DOHH2 (cell line): ENCODE measurements at regions not wholly inside any gene's neighbourhood (a gene's known extent, or its start where the extent isn't known, plus 50 kb on each side); places are given as distances from the start of the nearest gene placed in this dataset.

Experiments used
- EZH2phosphoT487 ChIP-seq: fragments of 200-600 bp; sonication (generic); IDR thresholded peaks from 2 replicates; pipeline ENCODE4 v1.6.1; 2017; ENCODE audit warnings: borderline replicate concordance, mild to moderate bottlenecking, antibody characterized with exemption, low read length, moderate library complexity, mixed read lengths
- TF ChIP-seq, protein P1 (sequence below): fragments of 200-600 bp; sonication (generic); IDR thresholded peaks from one replicate; pipeline ENCODE4 v1.5.1; 2014; ENCODE audit warnings: antibody characterized with exemption, mild to moderate bottlenecking, low read depth, low read length; ENCODE audit not compliant: poor library complexity, severe bottlenecking

DNA sequence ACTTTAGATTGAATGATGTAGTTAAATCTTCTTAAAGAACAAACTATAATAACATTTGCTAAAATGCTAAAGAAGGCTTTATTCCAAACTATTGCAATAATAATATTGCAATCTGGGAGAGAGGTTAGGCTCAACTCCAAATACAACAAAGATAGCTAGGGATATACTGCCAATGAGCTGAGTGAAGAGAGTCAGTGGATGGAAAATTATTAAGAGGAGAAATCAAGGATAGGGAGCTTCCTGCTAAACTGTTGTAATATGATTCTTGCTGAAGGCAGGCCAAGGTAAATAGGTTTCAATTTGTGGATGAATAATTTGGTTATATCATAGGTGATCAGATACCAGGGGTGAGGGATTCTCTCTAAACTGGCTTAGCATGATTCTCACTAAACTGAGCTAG lies 1651.5 kb downstream of the EFNA5 start:
- TF ChIP-seq, protein P1, sequence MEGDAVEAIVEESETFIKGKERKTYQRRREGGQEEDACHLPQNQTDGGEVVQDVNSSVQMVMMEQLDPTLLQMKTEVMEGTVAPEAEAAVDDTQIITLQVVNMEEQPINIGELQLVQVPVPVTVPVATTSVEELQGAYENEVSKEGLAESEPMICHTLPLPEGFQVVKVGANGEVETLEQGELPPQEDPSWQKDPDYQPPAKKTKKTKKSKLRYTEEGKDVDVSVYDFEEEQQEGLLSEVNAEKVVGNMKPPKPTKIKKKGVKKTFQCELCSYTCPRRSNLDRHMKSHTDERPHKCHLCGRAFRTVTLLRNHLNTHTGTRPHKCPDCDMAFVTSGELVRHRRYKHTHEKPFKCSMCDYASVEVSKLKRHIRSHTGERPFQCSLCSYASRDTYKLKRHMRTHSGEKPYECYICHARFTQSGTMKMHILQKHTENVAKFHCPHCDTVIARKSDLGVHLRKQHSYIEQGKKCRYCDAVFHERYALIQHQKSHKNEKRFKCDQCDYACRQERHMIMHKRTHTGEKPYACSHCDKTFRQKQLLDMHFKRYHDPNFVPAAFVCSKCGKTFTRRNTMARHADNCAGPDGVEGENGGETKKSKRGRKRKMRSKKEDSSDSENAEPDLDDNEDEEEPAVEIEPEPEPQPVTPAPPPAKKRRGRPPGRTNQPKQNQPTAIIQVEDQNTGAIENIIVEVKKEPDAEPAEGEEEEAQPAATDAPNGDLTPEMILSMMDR: no peak
- TF ChIP-seq EZH2phosphoT487: no peak
